HG03342 (cell line): ENCODE measurements at regions not wholly inside any gene's neighbourhood (a gene's known extent, or its start where the extent isn't known, plus 50 kb on each side); places are given as distances from the start of the nearest gene placed in this dataset.

Source experiments
- ATAC-seq: cut with Tn5 transposase; IDR thresholded peaks from one replicate; pipeline ENCODE4 v1.9.1; 2021; ENCODE audit warnings: mild to moderate bottlenecking, moderate library complexity; ENCODE audit not compliant: unreplicated experiment

DNA sequence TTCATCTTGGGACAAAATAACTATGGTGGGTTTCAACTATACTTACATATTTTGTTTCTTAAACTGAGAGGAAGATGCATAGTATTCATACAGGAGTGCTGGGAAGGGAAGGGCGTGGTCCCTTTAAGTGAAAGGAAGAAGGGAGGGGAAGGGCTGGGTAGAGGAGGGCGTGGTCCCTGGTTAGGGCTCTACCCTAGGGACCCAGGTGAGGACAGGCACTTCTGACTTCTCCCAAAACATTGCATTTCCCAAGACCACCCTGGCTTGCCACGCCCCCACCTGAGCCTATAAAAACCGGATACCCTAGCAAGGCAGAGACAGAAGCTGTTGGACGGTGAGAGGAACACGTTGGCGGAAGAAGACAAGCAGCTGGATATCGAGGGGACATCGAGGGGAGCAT is 157.6 kb upstream of the PLXNA4 start:
- ATAC-seq = no peak

DNA sequence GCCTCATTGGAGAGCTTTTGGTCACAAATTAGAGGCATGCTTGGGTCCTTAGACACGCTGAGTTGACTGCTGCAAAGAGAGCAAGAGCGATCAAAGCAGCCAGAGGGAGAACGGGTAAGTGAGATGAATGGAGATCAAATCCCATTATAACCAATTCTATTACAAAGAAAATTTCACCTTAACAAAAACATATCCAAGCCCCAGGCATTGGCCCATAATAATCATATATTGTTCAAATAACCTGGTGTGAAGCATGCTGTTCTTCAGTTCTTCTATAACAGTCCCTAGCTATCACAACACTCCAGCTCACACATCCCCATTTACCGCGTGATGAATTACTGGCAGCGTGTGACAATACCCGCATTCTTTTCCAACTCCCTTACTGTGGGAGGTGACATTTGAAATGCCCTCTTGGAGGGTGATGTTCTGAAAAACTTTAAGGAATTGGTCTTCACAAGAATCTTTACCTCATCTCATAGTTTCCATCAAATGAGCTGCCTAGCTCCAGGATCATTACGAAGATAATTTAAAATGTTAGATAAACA is 156.1 kb upstream of the PLXNA4 start:
- ATAC-seq = no peak

GRCh38 chr7:132730105-132730504 is 153.8 kb upstream of the PLXNA4 start:
- no peak for ATAC-seq

DNA sequence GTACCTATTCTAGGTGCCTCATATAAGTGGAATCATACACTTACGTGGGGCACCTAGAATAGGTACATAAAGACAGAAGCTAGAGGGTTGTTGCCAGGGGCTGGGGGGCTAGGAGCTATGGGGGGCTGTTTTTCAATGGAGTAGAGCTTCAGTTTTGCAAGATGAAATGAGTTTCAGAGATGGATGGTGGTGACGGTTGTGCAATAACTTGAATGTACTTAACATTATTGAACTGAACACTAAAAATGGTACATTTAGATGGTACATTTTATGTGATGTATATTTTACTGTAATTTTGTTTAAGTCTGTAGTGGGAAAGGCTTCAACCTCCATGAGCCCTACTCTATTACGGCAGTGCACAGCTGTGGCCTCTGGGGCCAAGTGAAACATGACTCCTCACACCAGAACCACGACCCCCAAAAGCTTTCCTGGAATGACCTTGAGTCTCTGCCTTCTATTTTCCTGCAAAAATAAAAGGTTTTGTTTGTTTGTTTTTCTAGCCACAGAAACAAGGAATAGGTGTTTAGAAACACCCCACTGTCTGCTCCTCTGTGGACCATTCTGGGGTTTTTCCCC is 147.3 kb upstream of the PLXNA4 start:
- no peak for ATAC-seq

DNA sequence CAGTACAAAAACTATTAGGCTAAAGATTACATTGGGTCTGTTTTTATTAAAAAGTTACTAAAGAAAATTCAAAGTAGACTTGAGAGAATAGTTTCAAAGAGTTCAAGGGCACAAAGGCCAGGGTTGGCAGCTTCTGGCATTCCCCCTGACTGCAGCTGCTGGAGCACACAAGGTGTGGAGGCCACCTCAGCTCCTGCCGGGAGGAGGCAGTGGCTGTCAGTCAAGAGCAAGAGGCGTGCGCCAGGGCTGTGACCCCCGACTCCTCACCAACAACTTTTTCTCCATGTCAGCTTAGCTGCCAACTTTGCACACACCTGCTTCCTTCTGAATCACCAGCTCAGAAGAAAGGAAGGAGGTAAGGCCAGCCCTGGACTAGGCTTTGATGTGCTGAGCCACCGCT is 144.6 kb upstream of the PLXNA4 start:
- ATAC-seq = no peak

DNA sequence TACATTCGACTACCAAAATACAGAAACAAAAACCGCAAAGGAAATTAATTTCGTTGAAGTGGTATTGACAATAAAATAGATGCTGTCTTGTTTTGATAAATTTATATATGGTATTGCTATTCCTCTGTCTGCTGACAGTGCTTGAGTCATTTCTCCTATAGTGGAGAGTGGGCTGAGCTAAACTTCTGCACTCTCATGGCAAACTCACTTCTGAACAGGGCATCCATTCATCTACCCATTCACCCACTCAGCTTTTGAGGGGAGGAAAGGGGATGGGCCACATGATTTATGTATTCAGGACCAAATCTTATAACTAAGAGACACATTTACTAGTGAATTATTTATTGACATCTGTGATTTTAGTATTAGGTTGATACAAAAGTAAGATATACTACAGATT is 137.6 kb upstream of the PLXNA4 start:
- no peak for ATAC-seq

- no peak for ATAC-seq
Measured at GRCh38 chr7:132709971-132710567, 133.8 kb upstream of the PLXNA4 start.

DNA sequence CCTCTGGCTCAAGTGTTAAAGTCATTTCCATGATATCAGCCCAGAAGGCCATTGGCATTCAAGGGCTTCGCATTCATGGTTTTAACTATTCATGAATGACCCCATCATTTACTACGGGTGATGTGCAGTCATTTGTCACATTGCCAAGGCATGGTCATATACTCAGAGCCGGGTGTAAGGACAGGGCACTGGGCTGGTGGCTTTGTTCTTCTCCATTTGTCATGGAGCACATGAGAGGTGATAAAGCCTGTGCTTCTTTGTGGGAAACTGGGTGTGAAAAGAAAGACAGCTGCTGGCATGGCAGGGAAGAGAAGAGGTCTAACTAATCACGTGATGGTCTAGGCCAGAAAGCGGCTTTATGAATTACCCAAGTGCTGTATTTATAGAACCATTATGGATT is 132.2 kb upstream of the PLXNA4 start:
- no peak for ATAC-seq

GRCh38 chr7:132705146-132705545 is 128.9 kb upstream of the PLXNA4 start:
- no peak for ATAC-seq

DNA sequence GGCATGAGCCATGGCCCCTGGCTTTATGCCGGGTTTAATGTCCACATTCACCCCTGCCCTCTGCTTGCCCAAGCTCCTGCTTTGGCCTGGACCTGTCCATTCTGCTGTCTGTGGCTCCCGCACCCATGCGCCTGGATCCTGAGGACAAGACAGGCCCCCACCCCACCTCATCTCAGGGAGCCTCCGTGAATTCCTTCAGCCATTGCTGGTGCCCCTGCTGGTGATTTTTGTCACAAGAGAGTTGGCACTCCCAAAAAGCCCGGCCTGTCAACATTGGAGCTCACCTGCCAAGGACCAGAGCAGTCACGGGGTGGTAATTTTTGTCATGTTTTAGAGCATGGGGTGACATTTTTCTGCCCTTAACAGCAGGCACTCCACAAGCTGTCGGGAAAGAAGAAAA is 127.5 kb upstream of the PLXNA4 start:
- no peak for ATAC-seq

DNA sequence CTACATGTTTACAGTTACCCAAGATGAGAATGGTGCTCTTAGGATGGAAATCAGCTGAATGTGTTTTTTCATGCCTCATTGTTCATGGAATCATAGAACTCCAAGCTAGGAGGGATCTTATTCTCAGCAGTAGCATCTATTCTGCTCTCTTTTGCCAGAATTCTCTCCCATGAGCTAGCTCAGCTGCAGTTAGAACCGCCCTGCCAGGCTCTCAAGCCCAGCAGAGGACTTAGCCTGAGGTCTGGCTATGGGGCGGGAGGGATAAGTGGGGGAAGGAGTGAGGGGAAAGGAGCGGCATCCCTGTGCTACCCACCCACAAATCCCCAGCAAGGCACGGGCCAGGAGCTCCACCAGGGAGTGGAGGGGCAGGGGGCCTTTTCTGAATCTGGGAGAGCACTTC is 120.7 kb upstream of the PLXNA4 start:
- ATAC-seq = no peak

DNA sequence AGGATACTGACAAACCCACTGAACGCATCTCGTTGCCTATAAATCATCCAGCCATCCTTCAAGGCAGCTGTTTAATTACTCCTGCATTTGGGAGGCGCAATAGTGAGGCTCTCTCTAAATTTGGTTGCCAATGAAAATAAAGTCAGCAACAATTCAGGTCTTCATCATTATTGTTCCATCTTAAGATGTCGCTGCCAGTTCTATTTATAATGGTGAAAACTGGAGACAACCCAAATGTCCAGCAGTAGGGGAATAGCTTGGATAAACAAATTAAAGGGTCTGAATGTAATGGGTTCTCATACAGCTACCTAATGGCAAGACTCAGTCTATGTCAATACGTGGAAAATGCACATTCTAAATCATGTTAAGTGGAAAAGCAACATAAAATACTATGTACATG is 120.1 kb upstream of the PLXNA4 start:
- no peak for ATAC-seq

DNA sequence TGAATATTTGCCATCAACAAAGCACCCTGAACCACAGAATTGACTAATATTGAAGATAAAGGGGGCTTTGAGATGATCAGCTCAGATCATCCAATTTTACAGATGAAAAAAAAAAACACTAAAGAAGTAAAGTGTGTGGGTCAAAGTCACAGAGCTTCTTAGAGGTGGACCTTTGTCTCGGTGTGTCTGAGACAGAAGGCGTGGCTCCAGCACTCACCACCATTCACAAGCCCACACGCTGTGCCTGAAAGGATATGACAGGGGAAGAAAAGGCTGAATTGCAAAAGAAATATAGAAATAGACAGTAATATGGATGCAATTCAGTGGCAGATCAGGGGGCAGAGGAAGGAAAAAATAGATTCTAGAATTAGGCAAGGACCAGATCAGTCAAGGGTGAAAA is 114.9 kb upstream of the PLXNA4 start:
- ATAC-seq = no peak

DNA sequence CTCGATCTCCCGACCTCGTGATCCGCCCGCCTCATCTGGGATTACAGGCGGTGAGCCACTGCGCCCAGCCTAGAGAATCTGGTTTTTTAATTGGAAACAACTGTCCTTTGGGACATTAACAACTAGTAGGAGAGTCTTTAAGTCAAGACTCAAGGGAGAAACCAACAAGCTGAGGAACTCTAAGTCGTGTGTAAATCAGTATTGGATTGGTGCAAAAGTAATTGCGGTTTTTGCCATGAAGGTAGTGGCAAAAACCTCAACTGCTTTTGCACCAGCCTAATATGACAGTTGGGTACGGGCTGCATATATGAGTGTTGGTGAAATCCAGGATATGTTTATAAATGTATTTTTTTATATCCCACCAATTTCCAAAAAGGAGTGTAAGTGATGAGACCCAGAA is 113.9 kb upstream of the PLXNA4 start:
- no peak for ATAC-seq

- ATAC-seq = no peak
Measured at GRCh38 chr7:132687981-132688383, 111.7 kb upstream of the PLXNA4 start.

DNA sequence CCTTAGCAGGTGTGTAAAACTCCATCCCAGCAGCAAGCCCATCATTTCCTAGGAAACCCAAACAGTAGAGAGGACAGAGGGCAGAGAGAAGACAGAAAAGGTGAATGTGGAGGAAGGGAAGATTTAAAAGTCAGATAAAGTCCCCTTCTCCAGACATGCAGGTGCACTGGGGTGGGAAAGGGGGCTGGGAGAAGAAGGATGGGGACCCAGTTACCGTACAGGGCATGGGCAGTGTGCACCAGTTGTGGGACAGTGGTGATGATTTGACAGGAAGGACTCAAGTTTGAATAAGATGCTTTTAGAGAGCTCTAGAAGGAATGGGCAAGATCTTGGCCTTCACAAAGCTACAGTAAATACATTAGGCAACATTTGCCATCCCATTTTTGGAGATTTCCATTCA is 110.7 kb upstream of the PLXNA4 start:
- no peak for ATAC-seq

- ATAC-seq = no peak
Measured at GRCh38 chr7:132685277-132685676, 109.0 kb upstream of the PLXNA4 start.

GRCh38 chr7:132683896-132684690 is 107.8 kb upstream of the PLXNA4 start:
- no peak for ATAC-seq

- no peak for ATAC-seq
Measured at GRCh38 chr7:132681951-132682350, 105.7 kb upstream of the PLXNA4 start.

DNA sequence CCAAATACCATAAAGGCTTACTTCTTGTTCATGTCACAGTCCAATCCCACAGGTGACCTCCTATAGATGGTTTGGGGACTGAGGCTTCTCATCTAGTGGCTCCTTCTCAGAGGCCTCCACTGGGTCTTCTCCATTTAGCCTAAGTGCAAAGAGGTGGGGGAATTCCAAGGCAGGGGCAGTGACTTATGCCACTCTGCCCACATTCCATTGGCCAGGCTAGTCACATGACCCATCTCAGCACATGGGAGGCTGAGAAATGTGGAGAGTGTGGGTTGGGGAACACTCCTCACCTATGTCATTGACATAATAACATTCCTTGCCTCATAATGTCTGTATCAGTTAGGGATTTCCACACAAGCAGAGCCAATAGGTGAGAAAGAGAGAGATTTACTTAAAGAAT is 104.3 kb upstream of the PLXNA4 start:
- no peak for ATAC-seq

GRCh38 chr7:132678656-132679055 is 102.4 kb upstream of the PLXNA4 start:
- ATAC-seq = no peak

GRCh38 chr7:132677918-132678317 is 101.6 kb upstream of the PLXNA4 start:
- no peak for ATAC-seq
